A673 (cell line): ENCODE measurements at regions not wholly inside any gene's neighbourhood (a gene's known extent, or its start where the extent isn't known, plus 50 kb on each side); places are given as distances from the start of the nearest gene placed in this dataset.

Experiments
- BruUV-seq: library from RNA; stranded (reverse); fragments of 400-500 nt; replicated peaks from 2 replicates; lab custom pipeline; 2021; lab: Mats Ljungman, UMichigan
- CTCF ChIA-PET: fragments of 300-600 bp; sonication (Branson Sonifier 250); formaldehyde crosslinking; loops from one replicate; lab custom pipeline; 2022; ENCODE audit warnings: antibody characterized with exemption; lab: Charles Lee
- POLR2A ChIA-PET: fragments of 300-600 bp; sonication (Branson Sonifier 250); formaldehyde crosslinking; loops from one replicate; lab custom pipeline; 2022; ENCODE audit warnings: antibody characterized with exemption; ENCODE audit not compliant: low non-redundant PET; lab: Charles Lee
- DNase-seq: peaks from one replicate; pipeline ENCODE4 v3.0.0-alpha.2; 2015; ENCODE audit warnings: low spot score
- H3K27ac ChIP-seq: fragments of 200-600 bp; sonication (generic); 2 replicates; pipeline ENCODE4 v1.5.1; 2016; ENCODE audit warnings: mixed run types, low read depth, mild to moderate bottlenecking, mixed read lengths, antibody characterized with exemption, low read length; ENCODE audit not compliant: poor library complexity, severe bottlenecking
- H3K27me3 ChIP-seq: fragments of 200-600 bp; sonication (generic); replicated peaks from 2 replicates; pipeline ENCODE4 v1.6.1; 2017; ENCODE audit warnings: mixed run types, low read depth, mild to moderate bottlenecking, mixed read lengths, antibody characterized with exemption, low read length; ENCODE audit not compliant: insufficient read depth, poor library complexity
- H3K36me3 ChIP-seq: fragments of 200-600 bp; sonication (generic); 2 replicates; pipeline ENCODE4 v1.6.1; 2016; ENCODE audit warnings: mixed run types, mild to moderate bottlenecking, mixed read lengths, antibody characterized with exemption, low read length; ENCODE audit not compliant: insufficient read depth, poor library complexity, severe bottlenecking
- H3K4me1 ChIP-seq: fragments of 200-600 bp; sonication (generic); 2 replicates; pipeline ENCODE4 v1.6.1; 2017; ENCODE audit warnings: mixed run types, mild to moderate bottlenecking, mixed read lengths, antibody characterized with exemption, low read length; ENCODE audit not compliant: insufficient read depth, poor library complexity, severe bottlenecking
- H3K4me3 ChIP-seq: fragments of 200-600 bp; sonication (generic); 2 replicates; pipeline ENCODE4 v1.5.1; 2016; ENCODE audit warnings: low read depth, mixed run types, mild to moderate bottlenecking, mixed read lengths, low read length; ENCODE audit not compliant: poor library complexity, severe bottlenecking
- H3K9me3 ChIP-seq: fragments of 200-600 bp; sonication (generic); 2 replicates; pipeline ENCODE4 v1.6.1; 2016; ENCODE audit warnings: mixed run types, low read depth, mild to moderate bottlenecking, mixed read lengths, antibody characterized with exemption, low read length; ENCODE audit not compliant: poor library complexity, severe bottlenecking
- EZH2 ChIP-seq: fragments of 200-600 bp; sonication (generic); IDR thresholded peaks from 2 replicates; pipeline ENCODE4 v1.6.1; 2017; ENCODE audit warnings: borderline replicate concordance, low read depth, mild to moderate bottlenecking, mixed read lengths, antibody characterized with exemption, low read length; ENCODE audit not compliant: poor library complexity, severe bottlenecking
- intact Hi-C: fragments of 100-400 bp; cut with micrococcal nuclease; formaldehyde crosslinking; loops from one replicate; pipeline ENCODE4 v1.10.0; 2022; ENCODE audit not compliant: unreplicated experiment
- TF ChIP-seq, protein P1 (sequence below): fragments of 300-800, 200-600 bp; sonication (generic); conservative IDR thresholded peaks from 2 replicates; pipeline ENCODE4 v1.5.1; 2017; ENCODE audit warnings: low read depth, mild to moderate bottlenecking, antibody characterized with exemption, low read length, moderate library complexity, mixed read lengths

DNA sequence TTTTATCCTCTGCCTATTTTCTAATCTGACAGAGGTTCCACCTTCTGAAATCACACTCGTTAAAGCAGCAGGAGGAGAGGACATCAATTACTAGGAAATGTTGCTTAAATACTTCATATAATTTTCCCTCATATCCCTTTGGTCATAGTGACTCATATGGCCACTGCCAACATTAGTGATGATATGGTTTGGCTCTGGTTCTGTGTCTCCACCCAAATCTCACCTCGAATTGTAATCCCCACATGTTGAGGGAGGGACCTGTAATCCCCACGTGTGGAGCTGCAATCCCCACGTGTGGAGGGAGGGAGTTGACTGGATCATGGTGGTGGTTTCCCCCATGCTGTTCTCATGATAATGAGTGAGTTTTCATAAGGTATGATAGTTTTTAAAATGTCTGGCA lies 618.4 kb upstream of the SLITRK5 start:
- Histone ChIP-seq H3K9me3 (no peaks in the 10 kb centered on the region), H3K4me1 (no peaks in the 10 kb centered on the region), H3K27me3 (no peaks in the 10 kb centered on the region), H3K36me3 (no peaks in the 10 kb centered on the region), H3K27ac (no peak overlapping the region), H3K4me3 (no peak overlapping the region)
- intact Hi-C loops: no loop called here
- TF ChIP-seq, protein P1, sequence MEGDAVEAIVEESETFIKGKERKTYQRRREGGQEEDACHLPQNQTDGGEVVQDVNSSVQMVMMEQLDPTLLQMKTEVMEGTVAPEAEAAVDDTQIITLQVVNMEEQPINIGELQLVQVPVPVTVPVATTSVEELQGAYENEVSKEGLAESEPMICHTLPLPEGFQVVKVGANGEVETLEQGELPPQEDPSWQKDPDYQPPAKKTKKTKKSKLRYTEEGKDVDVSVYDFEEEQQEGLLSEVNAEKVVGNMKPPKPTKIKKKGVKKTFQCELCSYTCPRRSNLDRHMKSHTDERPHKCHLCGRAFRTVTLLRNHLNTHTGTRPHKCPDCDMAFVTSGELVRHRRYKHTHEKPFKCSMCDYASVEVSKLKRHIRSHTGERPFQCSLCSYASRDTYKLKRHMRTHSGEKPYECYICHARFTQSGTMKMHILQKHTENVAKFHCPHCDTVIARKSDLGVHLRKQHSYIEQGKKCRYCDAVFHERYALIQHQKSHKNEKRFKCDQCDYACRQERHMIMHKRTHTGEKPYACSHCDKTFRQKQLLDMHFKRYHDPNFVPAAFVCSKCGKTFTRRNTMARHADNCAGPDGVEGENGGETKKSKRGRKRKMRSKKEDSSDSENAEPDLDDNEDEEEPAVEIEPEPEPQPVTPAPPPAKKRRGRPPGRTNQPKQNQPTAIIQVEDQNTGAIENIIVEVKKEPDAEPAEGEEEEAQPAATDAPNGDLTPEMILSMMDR: no peak
- TF ChIP-seq EZH2: no peak
- DNase-seq: no peak
- BruUV-seq: no TSS peak
- ChIA-PET POLR2A (no interaction called here), CTCF (no interaction called here)

DNA sequence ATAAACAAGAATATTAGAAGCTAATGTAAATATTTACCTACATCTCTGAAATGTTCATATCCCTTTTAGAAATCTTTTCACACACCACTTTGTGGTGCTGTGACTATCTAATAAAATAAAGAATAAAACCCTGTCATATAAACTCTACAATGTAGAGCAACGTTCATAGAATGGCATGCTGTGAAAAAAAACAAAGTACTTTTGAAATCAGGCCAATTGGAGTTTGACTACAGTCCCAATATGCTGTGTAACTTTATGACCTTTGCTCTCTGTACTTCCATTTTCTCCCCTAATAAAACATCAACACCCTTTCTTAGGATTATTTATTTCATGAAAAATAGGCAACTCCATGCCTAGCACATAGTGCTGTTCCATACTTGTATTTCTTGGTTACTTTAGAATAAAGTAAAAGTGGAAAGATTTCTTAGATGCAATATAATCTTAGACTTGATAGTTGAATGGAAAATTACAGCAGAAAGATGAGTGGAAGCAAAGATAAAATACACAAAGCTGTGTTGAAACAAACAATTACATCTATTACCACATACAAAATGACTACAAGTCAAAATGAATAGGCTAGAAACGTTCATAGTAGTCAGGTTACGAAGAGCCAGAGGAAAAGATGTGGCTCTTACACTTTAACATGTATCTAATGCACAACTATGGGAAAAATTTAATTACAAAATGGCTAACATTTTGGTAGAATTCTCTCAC lies 613.2 kb upstream of the SLITRK5 start:
- Histone ChIP-seq H3K4me1 (no peaks in the 10 kb centered on the region), H3K36me3 (no peaks in the 10 kb centered on the region), H3K27me3 (no peaks in the 10 kb centered on the region), H3K27ac (no peak overlapping the region), H3K4me3 (no peak overlapping the region), H3K9me3 (no peaks in the 10 kb centered on the region)
- CTCF ChIA-PET: no interaction called here
- DNase-seq: no peak
- intact Hi-C loops: no loop called here
- TF ChIP-seq, protein P1: no peak
- TF ChIP-seq EZH2: no peak
- POLR2A ChIA-PET: no interaction called here
- no TSS peak for BruUV-seq

DNA sequence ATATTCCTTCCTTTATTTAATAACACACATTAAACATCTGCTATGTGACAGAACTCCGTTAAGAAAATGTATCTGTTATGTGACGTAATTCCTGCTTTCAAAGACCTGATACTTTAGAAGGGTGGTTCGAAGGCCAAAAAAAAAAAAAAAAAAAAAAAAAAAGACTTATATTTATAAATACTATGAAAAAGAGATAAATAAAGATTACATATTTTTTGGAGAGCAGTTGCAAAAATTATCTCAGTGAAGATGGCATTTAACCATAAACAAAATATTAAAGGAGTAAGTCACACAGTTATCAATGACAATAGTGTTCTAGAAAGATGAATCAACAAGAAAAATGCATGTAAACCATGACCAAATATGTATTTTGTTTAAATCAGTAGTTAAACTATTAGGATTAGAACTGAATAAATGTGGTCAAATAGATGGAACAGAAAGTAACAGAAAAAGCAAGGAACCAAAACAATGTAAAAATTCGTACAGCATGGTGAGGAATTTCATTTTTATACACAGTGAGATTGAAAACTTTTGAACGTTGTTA lies 612.3 kb upstream of the SLITRK5 start:
- Histone ChIP-seq H3K9me3 (no peaks in the 10 kb centered on the region), H3K4me1 (no peaks in the 10 kb centered on the region), H3K27me3 (no peaks in the 10 kb centered on the region), H3K4me3 (no peak overlapping the region), H3K27ac (no peak overlapping the region), H3K36me3 (no peaks in the 10 kb centered on the region)
- CTCF ChIA-PET: no interaction called here
- TF ChIP-seq EZH2: no peak
- TF ChIP-seq, protein P1: no peak
- DNase-seq: no peak
- intact Hi-C loops: no loop called here
- POLR2A ChIA-PET: no interaction called here
- no TSS peak for BruUV-seq
